HCT116 (cell line): ENCODE measurements at regions not wholly inside any gene's neighbourhood (a gene's known extent, or its start where the extent isn't known, plus 50 kb on each side); places are given as distances from the start of the nearest gene placed in this dataset.

Source experiments
- ATAC-seq: fragments of 200-7000 bp; cut with Tn5 transposase; 2 replicates; pipeline ENCODE4 v1.9.1; 2020; ENCODE audit warnings: mild to moderate bottlenecking, moderate library complexity
- BruUV-seq: library from RNA; stranded (reverse); fragments of 400-500 nt; replicated peaks from 2 replicates; lab custom pipeline; 2021; lab: Mats Ljungman, UMichigan
- CTCF ChIA-PET: fragments of 300-600 bp; sonication (Branson Sonifier 250); formaldehyde crosslinking; loops from one replicate; lab custom pipeline; 2021; ENCODE audit warnings: antibody characterized with exemption; lab: Charles Lee
- POLR2A ChIA-PET: fragments of 300-600, 350-600 bp; sonication (Branson Sonifier 250); formaldehyde crosslinking; loops from one replicate; lab custom pipeline; 2021; ENCODE audit warnings: antibody characterized with exemption; lab: Charles Lee
- RAD21 ChIA-PET, 2 experiments: fragments of 300-600 bp; sonication (Branson Sonifier 250); formaldehyde crosslinking; loops; one replicate each; lab custom pipeline; 2023; ENCODE audit warnings: low total read pairs in 2 of 2; ENCODE audit not compliant: uncharacterized antibody in 2 of 2, unreplicated experiment in 2 of 2, low non-redundant PET in 1 of 2; lab: Charles Lee
- DNase-seq: peaks from one replicate; pipeline ENCODE4 v3.0.0-alpha.2; 2010; ENCODE audit warnings: low read depth, low spot score
- H2AFZ ChIP-seq: fragments of 200-600 bp; shearing (Covaris generic), sonication (generic); 2 replicates; pipeline ENCODE4 v1.6.1; 2017; ENCODE audit warnings: low read depth, mixed run types, mixed read lengths, antibody characterized with exemption, low read length; ENCODE audit not compliant: poor library complexity, severe bottlenecking
- H3K27ac ChIP-seq: 2 replicates; pipeline ENCODE4 v1.5.1; 2012; ENCODE audit warnings: low read depth, low read length
- H3K27me3 ChIP-seq: fragments of 200-600 bp; sonication (generic); 2 replicates; pipeline ENCODE4 v1.6.1; 2016; ENCODE audit warnings: mixed run types, low read length, mixed read lengths; ENCODE audit not compliant: insufficient read depth
- H3K36me3 ChIP-seq, 2 experiments: fragments of 200-500 bp in 1 of 2; fragments of 200-600 bp in 1 of 2; sonication (Bioruptor generic) in 1 of 2; sonication (generic) in 1 of 2; 2 replicates each; pipeline versions ENCODE4 v1.5.1 to v1.6.1; 2014 to 2016; ENCODE audit warnings: low read length in 2 of 2, inconsistent platforms in 1 of 2, mixed read lengths in 1 of 2, mixed run types in 1 of 2; ENCODE audit not compliant: insufficient read depth in 2 of 2, control insufficient read depth in 1 of 2
- H3K4me1 ChIP-seq, 2 experiments: fragments of 200-600 bp in 1 of 2; sonication (generic) in 1 of 2; 2 replicates each; pipeline versions ENCODE4 v1.5.1 to v1.6.1; 2012 to 2017; ENCODE audit warnings: low read length in 2 of 2, inconsistent platforms in 1 of 2, mild to moderate bottlenecking in 1 of 2, mixed read lengths in 1 of 2, mixed run types in 1 of 2, moderate library complexity in 1 of 2; ENCODE audit not compliant: insufficient read depth in 2 of 2, control insufficient read depth in 1 of 2
- H3K4me2 ChIP-seq: fragments of 200-600 bp; sonication (generic); 2 replicates; pipeline ENCODE4 v1.6.1; 2017; ENCODE audit warnings: mixed run types, low read length, mixed read lengths
- H3K4me3 ChIP-seq, 2 experiments: fragments of 200-600 bp in 1 of 2; sonication (generic) in 1 of 2; replicated peaks in 1 of 2; 2 replicates each; pipeline ENCODE4 v1.5.1; 2011 to 2016; ENCODE audit warnings: low read length in 2 of 2, control low read depth in 1 of 2, low read depth in 1 of 2, mild to moderate bottlenecking in 1 of 2, mixed read lengths in 1 of 2, mixed run types in 1 of 2
- H3K79me2 ChIP-seq: fragments of 200-600 bp; sonication (generic); 2 replicates; pipeline ENCODE4 v1.6.1; 2017; ENCODE audit warnings: mild to moderate bottlenecking, mixed run types, low read length, moderate library complexity, mixed read lengths; ENCODE audit not compliant: insufficient read depth
- H3K9ac ChIP-seq: fragments of 200-600 bp; sonication (generic); 2 replicates; pipeline ENCODE4 v1.6.1; 2016; ENCODE audit warnings: low read length, mixed read lengths
- H3K9me2 ChIP-seq: fragments of 200-600 bp; sonication (generic), shearing (Covaris generic); 2 replicates; pipeline ENCODE4 v1.6.1; 2017; ENCODE audit warnings: mixed run types, mild to moderate bottlenecking, moderate library complexity; ENCODE audit not compliant: insufficient read depth
- H3K9me3 ChIP-seq, 2 experiments: fragments of 200-500 bp in 1 of 2; fragments of 200-600 bp in 1 of 2; sonication (Bioruptor generic) in 1 of 2; sonication (generic) in 1 of 2; 2 replicates each; pipeline ENCODE4 v1.6.1; 2014 to 2017; ENCODE audit warnings: low read length in 2 of 2, mixed read lengths in 2 of 2, inconsistent platforms in 1 of 2, low read depth in 1 of 2, mild to moderate bottlenecking in 1 of 2, mixed run types in 1 of 2, moderate library complexity in 1 of 2; ENCODE audit not compliant: control insufficient read depth in 1 of 2, insufficient read depth in 1 of 2
- H4K20me1 ChIP-seq: fragments of 200-600 bp; sonication (generic), shearing (Covaris generic); 2 replicates; pipeline ENCODE4 v1.6.1; 2017; ENCODE audit warnings: mixed run types, mild to moderate bottlenecking, moderate library complexity; ENCODE audit not compliant: insufficient read depth
- ATF3 ChIP-seq: IDR thresholded peaks from 2 replicates; pipeline ENCODE4 v1.6.1; 2012
- CEBPB ChIP-seq: IDR thresholded peaks from 2 replicates; pipeline ENCODE4 v1.6.1; 2012; ENCODE audit warnings: low read depth
- CTCF ChIP-seq, 3 experiments: fragments of 200-600 bp in 1 of 3; sonication (generic) in 1 of 3; IDR thresholded peaks in 2 of 3; conservative IDR thresholded peaks in 1 of 3; 2 replicates each; pipeline ENCODE4 v1.5.1; 2012 to 2017; ENCODE audit warnings: low read depth in 2 of 3, low read length in 2 of 3, antibody characterized with exemption in 1 of 3, borderline replicate concordance in 1 of 3, control low read depth in 1 of 3, mild to moderate bottlenecking in 1 of 3, mixed read lengths in 1 of 3, mixed run types in 1 of 3, moderate library complexity in 1 of 3; ENCODE audit not compliant: insufficient read depth in 1 of 3
- ELF1 ChIP-seq: IDR thresholded peaks from 2 replicates; pipeline ENCODE4 v1.6.1; 2012; ENCODE audit warnings: low read depth, borderline replicate concordance
- EZH2 ChIP-seq: fragments of 200-600 bp; sonication (generic); IDR thresholded peaks from 2 replicates; pipeline ENCODE4 v1.6.1; 2017; ENCODE audit warnings: antibody characterized with exemption, mixed run types
- EZH2phosphoT487 ChIP-seq: fragments of 200-600 bp; IDR thresholded peaks from 2 replicates; pipeline ENCODE4 v1.6.1; 2018; ENCODE audit warnings: antibody characterized with exemption, borderline replicate concordance
- FOSL1 ChIP-seq: IDR thresholded peaks from 2 replicates; pipeline ENCODE4 v1.6.1; 2012; ENCODE audit warnings: low read depth
- MAX ChIP-seq: IDR thresholded peaks from 2 replicates; pipeline ENCODE4 v1.6.1; 2012
- POLR2A ChIP-seq: IDR thresholded peaks from 2 replicates; pipeline ENCODE4 v1.7.0; 2011; ENCODE audit warnings: borderline replicate concordance; ENCODE audit not compliant: insufficient read depth, insufficient read length; ENCODE audit errors: extremely low read depth
- POLR2AphosphoS5 ChIP-seq: IDR thresholded peaks from 2 replicates; pipeline ENCODE4 v1.6.1; 2011; ENCODE audit warnings: mild to moderate bottlenecking, low read depth, low read length, moderate library complexity
- REST ChIP-seq: IDR thresholded peaks from 2 replicates; pipeline ENCODE4 v1.6.1; 2012; ENCODE audit warnings: low read depth
- SRF ChIP-seq: IDR thresholded peaks from 2 replicates; pipeline ENCODE4 v1.6.1; 2012; ENCODE audit warnings: low read depth
- TCF7L2 ChIP-seq: IDR thresholded peaks from 2 replicates; pipeline ENCODE4 v1.7.0; 2011; ENCODE audit warnings: borderline replicate concordance, inconsistent platforms; ENCODE audit not compliant: insufficient read depth, insufficient read length; ENCODE audit errors: extremely low read depth
- YY1 ChIP-seq: IDR thresholded peaks from 2 replicates; pipeline ENCODE4 v1.6.1; 2011; ENCODE audit warnings: low read length, low read depth, moderate library complexity, mild to moderate bottlenecking; ENCODE audit not compliant: insufficient replicate concordance; ENCODE audit errors: extremely low read depth
- ZBTB33 ChIP-seq: IDR thresholded peaks from 2 replicates; pipeline ENCODE4 v1.6.1; 2011; ENCODE audit warnings: mild to moderate bottlenecking, low read length, moderate library complexity; ENCODE audit not compliant: insufficient replicate concordance; ENCODE audit errors: extremely low read depth
- ZNF274 ChIP-seq: fragments of 200-500 bp; sonication (Bioruptor generic); IDR thresholded peaks from 2 replicates; pipeline ENCODE4 v1.6.1; 2014; ENCODE audit warnings: mild to moderate bottlenecking, low read depth, low read length, inconsistent platforms
- intact Hi-C: fragments of 100-400 bp; cut with micrococcal nuclease; formaldehyde crosslinking; loops from 2 replicates; pipeline ENCODE4 v1.10.0; 2022

GRCh38 chr1:239958063-239958462 lies 133.6 kb upstream of the FMN2 start (continued):
- TF ChIP-seq FOSL1 (no peak), CTCF (IDR thresholded peaks at IDR 0.05 in 2 of 3, conservative IDR thresholded peaks at IDR 0.05 in 1 of 3; ENCODE audit: borderline replicate concordance in 1 of 3, insufficient read depth in 1 of 3, low read depth in 2 of 3, low read length in 2 of 3) (no peak), TCF7L2 (no peak), POLR2AphosphoS5 (no peak), MAX (no peak)
- TF ChIP-seq, all 23 proteins: peak for 0

- Histone ChIP-seq H3K27ac (no peak overlapping the region), H3K9ac (no peak overlapping the region), H3K4me3 (no peak overlapping the region), H4K20me1 (no peaks in the 10 kb centered on the region), H3K9me3 (peaks cover 3% of the 10 kb centered on the region in 2 experiments; a peak in 2 of 4 replicates), H3K9me2 (no peaks in the 10 kb centered on the region), H3K27me3 (no peaks in the 10 kb centered on the region), H3K4me2 (no peak overlapping the region), H3K4me1 (no peaks in the 10 kb centered on the region), H2AFZ (no peak overlapping the region), H3K36me3 (no peaks in the 10 kb centered on the region), H3K79me2 (no peaks in the 10 kb centered on the region)
- BruUV-seq = no TSS peak
- ATAC-seq (no peak), DNase-seq (no peak)
- ChIA-PET RAD21 (no interaction called here), CTCF (no interaction called here), POLR2A (no interaction called here)
- TF ChIP-seq ZBTB33 (no peak), REST (no peak), MAX (no peak), ZNF274 (no peak), SRF (no peak), ELF1 (no peak), POLR2A (no peak), ATF3 (no peak), EZH2phosphoT487 (no peak), YY1 (no peak), TCF7L2 (no peak), EZH2 (no peak), CEBPB (no peak)
- intact Hi-C loops = no loop called here
These were observed 131.3 kb upstream of the FMN2 start for GRCh38 chr1:239960366-239960765.
